ENCODE measurements at regions not wholly inside any gene's neighbourhood (a gene's known extent, or its start where the extent isn't known, plus 50 kb on each side); places are given as distances from the start of the nearest gene placed in this dataset.

GRCh38 chr21:16037421-16037955 lies 307.7 kb downstream of the USP25 start:
- Histone ChIP-seq H3K9me3 (ENCODE audit: control insufficient read depth in 1 of 2, low read length in 2 of 2) (peaks cover 2 to 11% of the 10 kb centered on the region in 2 donors), H3K36me3 (ENCODE audit: control insufficient read depth in 1 of 2, insufficient read depth in 2 of 2, low read length in 2 of 2) (no peaks in the 10 kb centered on the region), H3K4me3 (ENCODE audit: low read depth in 1 of 2, low read length in 2 of 2) (no peak overlapping the region), H3K27ac (ENCODE audit: low read depth, low read length) (no peak overlapping the region), H3K27me3 (ENCODE audit: control insufficient read depth in 1 of 2, insufficient read depth in 2 of 2, low read length in 2 of 2) (no peaks in the 10 kb centered on the region), H3K9ac (ENCODE audit: low read depth in 1 of 2, low read length in 2 of 2) (no peak overlapping the region), H3K4me1 (ENCODE audit: control insufficient read depth in 1 of 2, insufficient read depth in 2 of 2, low read length in 2 of 2) (no peaks in the 10 kb centered on the region)

DNA sequence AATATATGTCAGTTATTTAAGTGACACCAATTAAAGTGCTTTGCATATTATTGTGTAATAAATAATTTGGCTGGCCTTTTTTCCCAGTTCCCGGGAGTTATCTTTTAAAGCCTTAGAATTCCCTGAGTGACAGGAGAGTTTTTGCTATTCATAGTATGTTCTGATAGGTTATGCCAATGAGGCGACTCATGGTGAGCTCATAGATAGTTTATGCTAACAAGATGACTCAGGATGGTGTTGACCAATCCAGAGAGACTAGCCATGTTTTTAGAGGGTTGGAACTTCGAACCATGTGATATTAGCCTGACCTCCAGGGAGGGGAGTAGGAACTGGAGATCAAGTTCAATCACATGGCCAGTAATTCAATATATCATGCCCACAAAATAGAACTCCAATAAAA lies 310.8 kb downstream of the USP25 start:
- H3K4me1 ChIP-seq (ENCODE audit: control insufficient read depth in 1 of 2, insufficient read depth in 2 of 2, low read length in 2 of 2), result no peaks in the 10 kb centered on the region
- H3K36me3 ChIP-seq (ENCODE audit: control insufficient read depth in 1 of 2, insufficient read depth in 2 of 2, low read length in 2 of 2), result no peaks in the 10 kb centered on the region
- H3K9me3 ChIP-seq (ENCODE audit: control insufficient read depth in 1 of 2, low read length in 2 of 2), result peaks cover 2 to 6% of the 10 kb centered on the region in 2 donors
- no peaks in the 10 kb centered on the region for H3K27me3 ChIP-seq (ENCODE audit: control insufficient read depth in 1 of 2, insufficient read depth in 2 of 2, low read length in 2 of 2)
- H3K4me3 ChIP-seq (ENCODE audit: low read depth in 1 of 2, low read length in 2 of 2), result no peak overlapping the region
- H3K9ac ChIP-seq (ENCODE audit: low read depth in 1 of 2, low read length in 2 of 2), result no peak overlapping the region
- H3K27ac ChIP-seq (ENCODE audit: low read depth, low read length), result no peak overlapping the region

DNA sequence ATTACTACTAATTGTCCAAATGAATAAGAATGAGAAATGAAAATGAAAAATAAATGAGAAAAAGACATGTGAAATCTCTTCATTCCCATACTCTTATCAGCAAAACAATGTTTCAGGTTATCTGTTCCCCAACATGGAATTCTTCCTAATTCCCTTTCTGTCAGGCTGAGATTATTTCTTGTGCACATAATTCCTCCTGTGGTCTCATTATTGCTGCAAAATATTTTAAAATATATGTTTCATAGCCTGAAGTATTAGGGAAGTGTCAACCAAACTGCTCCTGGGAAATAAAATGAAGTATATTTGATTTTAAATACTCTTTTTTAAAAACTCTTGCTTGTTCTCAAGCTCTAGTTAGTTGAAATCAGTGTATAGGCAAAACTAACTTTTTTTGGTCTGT lies 314.9 kb downstream of the USP25 start:
- peaks cover 5 to 6% of the 10 kb centered on the region in 2 donors for H3K9me3 ChIP-seq (ENCODE audit: control insufficient read depth in 1 of 2, low read length in 2 of 2)

GRCh38 chr21:16046656-16047330 lies 317.0 kb downstream of the USP25 start:
- no peak overlapping the region for H3K9ac ChIP-seq (ENCODE audit: low read depth in 1 of 2, low read length in 2 of 2)
- no peak overlapping the region for H3K27ac ChIP-seq (ENCODE audit: low read depth, low read length)
- H3K27me3 ChIP-seq (ENCODE audit: control insufficient read depth in 1 of 2, insufficient read depth in 2 of 2, low read length in 2 of 2), result no peaks in the 10 kb centered on the region
- H3K4me1 ChIP-seq (ENCODE audit: control insufficient read depth in 1 of 2, insufficient read depth in 2 of 2, low read length in 2 of 2), result no peaks in the 10 kb centered on the region
- no peaks in the 10 kb centered on the region for H3K36me3 ChIP-seq (ENCODE audit: control insufficient read depth in 1 of 2, insufficient read depth in 2 of 2, low read length in 2 of 2)
- H3K4me3 ChIP-seq (ENCODE audit: low read depth in 1 of 2, low read length in 2 of 2), result no peak overlapping the region
- H3K9me3 ChIP-seq (ENCODE audit: control insufficient read depth in 1 of 2, low read length in 2 of 2), result peaks cover 0 to 3% of the 10 kb centered on the region in 2 donors

More for the DNA sequence above, 314.9 kb downstream of the USP25 start:
- no peak overlapping the region for H3K4me3 ChIP-seq (ENCODE audit: low read depth in 1 of 2, low read length in 2 of 2)
- no peaks in the 10 kb centered on the region for H3K36me3 ChIP-seq (ENCODE audit: control insufficient read depth in 1 of 2, insufficient read depth in 2 of 2, low read length in 2 of 2)
- no peak overlapping the region for H3K27ac ChIP-seq (ENCODE audit: low read depth, low read length)
- H3K27me3 ChIP-seq (ENCODE audit: control insufficient read depth in 1 of 2, insufficient read depth in 2 of 2, low read length in 2 of 2), result no peaks in the 10 kb centered on the region
- no peak overlapping the region for H3K9ac ChIP-seq (ENCODE audit: low read depth in 1 of 2, low read length in 2 of 2)
- no peaks in the 10 kb centered on the region for H3K4me1 ChIP-seq (ENCODE audit: control insufficient read depth in 1 of 2, insufficient read depth in 2 of 2, low read length in 2 of 2)

- H3K9me3 ChIP-seq (ENCODE audit: control insufficient read depth in 1 of 2, low read length in 2 of 2), result peaks cover 0 to 3% of the 10 kb centered on the region in 2 donors
- H3K36me3 ChIP-seq (ENCODE audit: control insufficient read depth in 1 of 2, insufficient read depth in 2 of 2, low read length in 2 of 2), result no peaks in the 10 kb centered on the region
- H3K27ac ChIP-seq (ENCODE audit: low read depth, low read length), result no peak overlapping the region
- no peak overlapping the region for H3K4me3 ChIP-seq (ENCODE audit: low read depth in 1 of 2, low read length in 2 of 2)
- no peaks in the 10 kb centered on the region for H3K27me3 ChIP-seq (ENCODE audit: control insufficient read depth in 1 of 2, insufficient read depth in 2 of 2, low read length in 2 of 2)
- no peaks in the 10 kb centered on the region for H3K4me1 ChIP-seq (ENCODE audit: control insufficient read depth in 1 of 2, insufficient read depth in 2 of 2, low read length in 2 of 2)
- no peak overlapping the region for H3K9ac ChIP-seq (ENCODE audit: low read depth in 1 of 2, low read length in 2 of 2)
Measured at GRCh38 chr21:16047904-16048303, 318.1 kb downstream of the USP25 start.

DNA sequence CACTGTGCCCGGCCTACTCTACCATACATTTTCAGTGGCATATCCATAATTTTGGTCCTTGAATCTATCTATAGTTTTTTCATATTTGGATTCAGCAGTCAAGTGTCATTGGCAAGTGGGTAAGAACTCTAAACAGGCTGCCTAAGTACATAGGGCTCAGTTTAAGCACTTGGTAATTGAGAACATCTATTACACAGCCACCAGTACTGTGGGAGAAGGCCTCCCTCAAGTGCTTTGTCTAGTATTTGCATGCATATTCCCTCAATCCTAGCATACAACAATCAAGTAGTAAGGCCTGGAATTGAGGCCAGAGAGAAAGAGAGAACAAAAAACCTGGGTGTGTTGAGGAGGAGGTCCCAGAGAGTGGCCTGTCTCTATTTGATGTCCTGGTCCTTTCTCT lies 325.2 kb downstream of the USP25 start:
- Histone ChIP-seq H3K9me3 (ENCODE audit: control insufficient read depth in 1 of 2, low read length in 2 of 2) (no peaks in the 10 kb centered on the region), H3K4me1 (ENCODE audit: control insufficient read depth in 1 of 2, insufficient read depth in 2 of 2, low read length in 2 of 2) (no peaks in the 10 kb centered on the region), H3K4me3 (ENCODE audit: low read depth in 1 of 2, low read length in 2 of 2) (no peak overlapping the region), H3K27me3 (ENCODE audit: control insufficient read depth in 1 of 2, insufficient read depth in 2 of 2, low read length in 2 of 2) (no peaks in the 10 kb centered on the region), H3K9ac (ENCODE audit: low read depth in 1 of 2, low read length in 2 of 2) (no peak overlapping the region), H3K27ac (ENCODE audit: low read depth, low read length) (no peak overlapping the region), H3K36me3 (ENCODE audit: control insufficient read depth in 1 of 2, insufficient read depth in 2 of 2, low read length in 2 of 2) (no peaks in the 10 kb centered on the region)

DNA sequence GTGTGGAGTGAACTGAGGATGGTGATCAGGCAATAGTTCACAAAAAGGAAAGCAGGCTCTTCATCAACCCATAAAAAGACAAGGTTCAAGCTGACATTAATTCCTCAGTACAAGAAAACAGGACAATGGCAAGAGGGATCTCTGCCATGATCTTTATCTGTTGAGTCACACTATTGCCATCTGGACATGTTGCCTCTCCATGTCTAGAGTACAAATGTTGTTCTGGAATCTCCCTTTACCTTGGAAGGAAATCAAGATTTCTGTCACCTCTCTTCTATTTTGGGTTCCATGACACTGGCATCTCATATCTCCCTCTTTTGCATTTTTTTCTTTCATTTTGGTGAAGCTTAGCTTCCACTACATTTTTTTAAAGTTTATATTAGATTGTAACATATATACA lies 329.1 kb downstream of the USP25 start:
- no peak overlapping the region for H3K9ac ChIP-seq (ENCODE audit: low read depth in 1 of 2, low read length in 2 of 2)
- no peaks in the 10 kb centered on the region for H3K27me3 ChIP-seq (ENCODE audit: control insufficient read depth in 1 of 2, insufficient read depth in 2 of 2, low read length in 2 of 2)
- no peak overlapping the region for H3K27ac ChIP-seq (ENCODE audit: low read depth, low read length)
- H3K36me3 ChIP-seq (ENCODE audit: control insufficient read depth in 1 of 2, insufficient read depth in 2 of 2, low read length in 2 of 2), result no peaks in the 10 kb centered on the region
- peaks cover 6 to 11% of the 10 kb centered on the region in 2 donors for H3K9me3 ChIP-seq (ENCODE audit: control insufficient read depth in 1 of 2, low read length in 2 of 2)
- H3K4me3 ChIP-seq (ENCODE audit: low read depth in 1 of 2, low read length in 2 of 2), result no peak overlapping the region
- no peaks in the 10 kb centered on the region for H3K4me1 ChIP-seq (ENCODE audit: control insufficient read depth in 1 of 2, insufficient read depth in 2 of 2, low read length in 2 of 2)

GRCh38 chr21:16059981-16060380 lies 330.2 kb downstream of the USP25 start:
- H3K36me3 ChIP-seq (ENCODE audit: control insufficient read depth in 1 of 2, insufficient read depth in 2 of 2, low read length in 2 of 2), result no peaks in the 10 kb centered on the region
- H3K27me3 ChIP-seq (ENCODE audit: control insufficient read depth in 1 of 2, insufficient read depth in 2 of 2, low read length in 2 of 2), result no peaks in the 10 kb centered on the region
- H3K9ac ChIP-seq (ENCODE audit: low read depth in 1 of 2, low read length in 2 of 2), result no peak overlapping the region
- no peak overlapping the region for H3K27ac ChIP-seq (ENCODE audit: low read depth, low read length)
- no peak overlapping the region for H3K4me3 ChIP-seq (ENCODE audit: low read depth in 1 of 2, low read length in 2 of 2)
- H3K9me3 ChIP-seq (ENCODE audit: control insufficient read depth in 1 of 2, low read length in 2 of 2), result peaks cover 6 to 11% of the 10 kb centered on the region in 2 donors
- H3K4me1 ChIP-seq (ENCODE audit: control insufficient read depth in 1 of 2, insufficient read depth in 2 of 2, low read length in 2 of 2), result no peaks in the 10 kb centered on the region

DNA sequence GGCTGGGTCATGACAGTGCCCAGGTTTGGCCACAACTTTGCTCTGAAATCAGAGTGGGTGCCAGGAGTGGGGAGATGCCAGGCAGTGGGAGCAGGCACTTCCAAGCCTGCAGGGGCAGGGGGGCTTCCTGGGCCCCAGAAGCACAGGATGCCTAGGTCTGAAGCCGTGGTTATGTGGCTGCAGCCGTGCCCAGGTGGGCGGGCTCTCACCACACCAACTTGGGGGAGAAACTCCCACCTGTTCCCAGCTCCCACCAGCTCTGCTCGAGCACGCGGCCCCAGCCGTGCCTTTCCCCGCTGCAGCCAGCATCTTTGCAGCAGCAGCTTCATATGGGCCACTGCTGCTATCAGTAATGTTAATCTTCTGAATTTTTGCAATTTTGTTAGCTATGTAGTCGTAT lies 331.4 kb downstream of the USP25 start:
- Histone ChIP-seq H3K9ac (ENCODE audit: low read depth in 1 of 2, low read length in 2 of 2) (no peak overlapping the region), H3K4me3 (ENCODE audit: low read depth in 1 of 2, low read length in 2 of 2) (no peak overlapping the region), H3K4me1 (ENCODE audit: control insufficient read depth in 1 of 2, insufficient read depth in 2 of 2, low read length in 2 of 2) (no peaks in the 10 kb centered on the region), H3K9me3 (ENCODE audit: control insufficient read depth in 1 of 2, low read length in 2 of 2) (peaks cover 6 to 14% of the 10 kb centered on the region in 2 donors), H3K36me3 (ENCODE audit: control insufficient read depth in 1 of 2, insufficient read depth in 2 of 2, low read length in 2 of 2) (no peaks in the 10 kb centered on the region), H3K27ac (ENCODE audit: low read depth, low read length) (no peak overlapping the region), H3K27me3 (ENCODE audit: control insufficient read depth in 1 of 2, insufficient read depth in 2 of 2, low read length in 2 of 2) (no peaks in the 10 kb centered on the region)

DNA sequence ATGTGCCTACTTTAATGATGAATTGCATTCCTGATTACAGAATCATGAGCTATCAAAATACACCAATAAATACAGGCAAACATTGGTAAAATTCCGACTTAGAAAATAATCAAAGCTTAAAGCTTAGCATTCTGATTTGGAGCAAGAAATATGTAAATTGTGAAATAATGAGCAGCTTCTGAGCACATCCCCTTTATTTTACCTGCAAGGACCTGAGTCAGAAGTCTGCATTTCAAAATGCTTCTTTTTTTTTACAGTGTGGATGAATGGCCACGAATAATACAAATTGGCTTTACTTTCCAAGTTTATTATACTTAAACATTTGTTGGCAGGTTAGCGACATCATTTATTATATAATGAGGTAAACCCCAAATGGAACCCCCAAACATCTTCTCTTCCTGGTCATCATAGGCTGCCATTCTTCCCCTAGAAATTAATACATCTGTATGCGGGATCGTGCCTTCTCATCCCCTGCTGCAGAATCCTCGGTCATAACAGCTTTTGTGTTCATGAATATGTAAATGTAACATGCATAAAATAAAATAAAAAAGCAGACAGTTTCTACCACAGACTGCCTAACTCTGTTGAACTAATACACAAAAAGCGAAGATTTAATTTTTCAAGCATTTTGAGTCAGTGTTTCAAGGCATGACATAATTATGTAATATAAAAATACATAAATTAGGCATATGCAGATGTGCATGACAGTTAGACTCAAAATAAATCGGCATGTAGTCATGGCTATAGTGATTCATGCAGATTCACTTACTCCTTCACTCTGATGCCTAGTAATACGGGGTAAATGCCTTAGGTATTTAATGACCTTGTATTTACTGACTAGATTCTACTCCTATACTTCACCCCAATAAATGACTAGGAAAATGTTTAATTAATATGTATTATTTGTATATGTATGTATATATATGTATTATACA lies 339.7 kb downstream of the USP25 start:
- Histone ChIP-seq H3K36me3 (ENCODE audit: control insufficient read depth in 1 of 2, insufficient read depth in 2 of 2, low read length in 2 of 2) (no peaks in the 10 kb centered on the region), H3K9me3 (ENCODE audit: control insufficient read depth in 1 of 2, low read length in 2 of 2) (peaks cover 0 to 3% of the 10 kb centered on the region in 2 donors)

More for the DNA sequence above, 339.7 kb downstream of the USP25 start:
- no peak overlapping the region for H3K9ac ChIP-seq (ENCODE audit: low read depth in 1 of 2, low read length in 2 of 2)
- H3K27ac ChIP-seq (ENCODE audit: low read depth, low read length), result no peak overlapping the region
- no peaks in the 10 kb centered on the region for H3K27me3 ChIP-seq (ENCODE audit: control insufficient read depth in 1 of 2, insufficient read depth in 2 of 2, low read length in 2 of 2)
- no peak overlapping the region for H3K4me3 ChIP-seq (ENCODE audit: low read depth in 1 of 2, low read length in 2 of 2)
- no peaks in the 10 kb centered on the region for H3K4me1 ChIP-seq (ENCODE audit: control insufficient read depth in 1 of 2, insufficient read depth in 2 of 2, low read length in 2 of 2)

All from duodenal mucosa (tissue), 2 donors.